Transverse colon (tissue), 4 donors: ENCODE measurements at regions not wholly inside any gene's neighbourhood (a gene's known extent, or its start where the extent isn't known, plus 50 kb on each side); places are given as distances from the start of the nearest gene placed in this dataset.

Experiments
- DNase-seq: peaks from one replicate; pipeline ENCODE4 v3.0.0-alpha.2; 2019
- H3K27ac ChIP-seq, 4 donors: fragments of 200-600 bp; sonication (generic); 2 replicates each; pipeline ENCODE4 v1.5.1; 2016 to 2018; ENCODE audit warnings: inconsistent platforms in 4 of 4
- H3K27me3 ChIP-seq: fragments of 200-600 bp; sonication (generic); 2 replicates; pipeline ENCODE4 v1.5.1; 2017; ENCODE audit warnings: inconsistent platforms
- H3K36me3 ChIP-seq, 4 donors: fragments of 200-600 bp; sonication (generic); 2 replicates each; pipeline ENCODE4 v1.5.1; 2017 to 2019; ENCODE audit warnings: inconsistent platforms in 4 of 4
- H3K4me1 ChIP-seq, 4 donors: fragments of 200-600 bp; sonication (generic); 2 replicates each; pipeline ENCODE4 v1.5.1; 2017 to 2020; ENCODE audit warnings: inconsistent platforms in 4 of 4
- H3K4me3 ChIP-seq, 4 donors: fragments of 200-600 bp; sonication (generic); 1 replicate in 1 of 4; 2 replicates in 3 of 4; pipeline versions ENCODE4 v1.5.1 to v1.6.1; 2017 to 2019; ENCODE audit warnings: inconsistent platforms in 4 of 4
- H3K9me3 ChIP-seq, 2 donors: fragments of 200-600 bp; sonication (generic); 2 replicates each; pipeline ENCODE4 v1.5.1; 2017 to 2019; ENCODE audit warnings: inconsistent platforms in 2 of 2
- EP300 ChIP-seq: sonication (generic); formaldehyde crosslinking; IDR thresholded peaks from one replicate; pipeline ENCODE4 v1.6.1; 2017; ENCODE audit warnings: antibody characterized with exemption, low read depth
- POLR2A ChIP-seq: fragments of 450-650 bp; IDR thresholded peaks from one replicate; pipeline ENCODE4 v1.6.1; 2016; ENCODE audit warnings: antibody characterized with exemption, mild to moderate bottlenecking, moderate library complexity
- POLR2AphosphoS5 ChIP-seq, 3 donors: sonication (generic); formaldehyde crosslinking; IDR thresholded peaks; one replicate each; pipeline ENCODE4 v1.6.1; 2016; ENCODE audit warnings: antibody characterized with exemption in 3 of 3
- WGBS, 2 donors: methylation state at CpG; one replicate each; pipeline ENCODE4 v1.1.5; 2018; ENCODE audit warnings: low coverage in 1 of 2; 5-methylcytosine and 5-hydroxymethylcytosine counted together
- in situ Hi-C, 4 donors: fragments of 200-750 bp; cut with MboI; loops; one replicate each; pipeline versions ENCODE4 v1.15.0 to v1.15.1; 2017; ENCODE audit warnings: low sequenced_read_pairs in 3 of 4, low pct_ligation_motif_present in 1 of 4, low pct_unique_long_range_greater_than_20kb in 1 of 4
- intact Hi-C: fragments of 100-400 bp; cut with DNase I; formaldehyde crosslinking; loops from one replicate; pipeline ENCODE4 v1.15.1; 2023; ENCODE audit warnings: low total_unique reads
- TF ChIP-seq, protein P1 (sequence below), 5 experiments: fragments of 200-600 bp in 3 of 5; fragments of 450-650 bp in 2 of 5; sonication (generic) in 3 of 5; IDR thresholded peaks; 1 replicate in 2 of 5; 2 replicates in 3 of 5; pipeline ENCODE4 v1.5.1; 2016 to 2017; ENCODE audit warnings: antibody characterized with exemption in 5 of 5, inconsistent platforms in 3 of 5, mild to moderate bottlenecking in 2 of 5, moderate library complexity in 1 of 5

DNA sequence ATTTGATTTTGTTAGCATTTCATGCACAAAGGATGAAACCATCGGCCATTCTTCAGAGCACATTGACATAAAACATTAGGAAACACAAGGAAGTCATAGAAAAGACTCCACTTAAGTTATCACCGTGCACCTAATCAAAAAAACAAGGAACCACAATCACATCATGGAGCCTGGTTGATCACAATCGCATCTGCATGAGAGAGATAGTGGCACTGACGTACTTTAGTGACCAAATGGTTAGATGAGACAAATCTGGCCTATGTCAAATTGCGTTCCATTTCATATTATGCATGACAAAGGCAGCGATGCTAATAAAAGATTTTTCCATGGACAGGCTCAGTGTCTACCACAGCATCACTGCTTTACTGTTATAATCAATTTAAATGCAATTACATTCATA is 571.8 kb upstream of the ADGRL2 start:
- Histone ChIP-seq H3K27ac (no peak overlapping the region), H3K4me3 (no peak overlapping the region), H3K4me1 (no peaks in the 10 kb centered on the region), H3K9me3 (no peaks in the 10 kb centered on the region), H3K36me3 (no peaks in the 10 kb centered on the region), H3K27me3 (no peaks in the 10 kb centered on the region)
- in situ Hi-C loops (no loop called here), intact Hi-C loops (no loop called here)
- DNase-seq, result no peak
- 72 to 84% methylated on average over 5 to 6 of the region's 6 CpGs for WGBS, 2 donors
- TF ChIP-seq, protein P1, sequence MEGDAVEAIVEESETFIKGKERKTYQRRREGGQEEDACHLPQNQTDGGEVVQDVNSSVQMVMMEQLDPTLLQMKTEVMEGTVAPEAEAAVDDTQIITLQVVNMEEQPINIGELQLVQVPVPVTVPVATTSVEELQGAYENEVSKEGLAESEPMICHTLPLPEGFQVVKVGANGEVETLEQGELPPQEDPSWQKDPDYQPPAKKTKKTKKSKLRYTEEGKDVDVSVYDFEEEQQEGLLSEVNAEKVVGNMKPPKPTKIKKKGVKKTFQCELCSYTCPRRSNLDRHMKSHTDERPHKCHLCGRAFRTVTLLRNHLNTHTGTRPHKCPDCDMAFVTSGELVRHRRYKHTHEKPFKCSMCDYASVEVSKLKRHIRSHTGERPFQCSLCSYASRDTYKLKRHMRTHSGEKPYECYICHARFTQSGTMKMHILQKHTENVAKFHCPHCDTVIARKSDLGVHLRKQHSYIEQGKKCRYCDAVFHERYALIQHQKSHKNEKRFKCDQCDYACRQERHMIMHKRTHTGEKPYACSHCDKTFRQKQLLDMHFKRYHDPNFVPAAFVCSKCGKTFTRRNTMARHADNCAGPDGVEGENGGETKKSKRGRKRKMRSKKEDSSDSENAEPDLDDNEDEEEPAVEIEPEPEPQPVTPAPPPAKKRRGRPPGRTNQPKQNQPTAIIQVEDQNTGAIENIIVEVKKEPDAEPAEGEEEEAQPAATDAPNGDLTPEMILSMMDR (IDR thresholded peaks at IDR 0.05), result no peak

DNA sequence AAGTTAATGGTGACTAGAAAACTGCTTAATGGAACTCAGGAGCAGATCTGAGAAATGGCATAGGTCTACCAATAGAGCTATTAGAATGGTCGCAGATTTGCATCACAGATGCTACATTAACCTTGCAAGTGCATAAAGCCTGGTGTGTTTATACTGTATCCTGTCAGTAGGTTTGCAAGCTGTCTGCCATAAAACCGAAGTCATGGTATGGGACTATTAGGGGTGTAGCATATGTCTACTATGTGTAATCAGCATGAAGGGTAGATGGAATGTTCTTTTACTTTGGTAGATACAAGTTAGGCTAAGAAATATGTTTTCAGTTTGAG is 574.2 kb upstream of the ADGRL2 start:
- no peaks in the 10 kb centered on the region for H3K9me3 ChIP-seq
- in situ Hi-C loops, result no loop called here
- TF ChIP-seq EP300 (no peak), POLR2AphosphoS5 (IDR thresholded peaks at IDR 0.05) (no peak), POLR2A (no peak)
- TF ChIP-seq, protein P1 (IDR thresholded peaks at IDR 0.05), result no peak
- H3K27ac ChIP-seq, result no peak overlapping the region
- H3K4me1 ChIP-seq, result no peaks in the 10 kb centered on the region
- WGBS, 2 donors, result 69 to 93% methylated on average over 2 of the region's 2 CpGs
- H3K36me3 ChIP-seq, result no peaks in the 10 kb centered on the region
- H3K4me3 ChIP-seq, result no peak overlapping the region
- no peak for DNase-seq
- H3K27me3 ChIP-seq, result no peaks in the 10 kb centered on the region
- intact Hi-C loops, result no loop called here

DNA sequence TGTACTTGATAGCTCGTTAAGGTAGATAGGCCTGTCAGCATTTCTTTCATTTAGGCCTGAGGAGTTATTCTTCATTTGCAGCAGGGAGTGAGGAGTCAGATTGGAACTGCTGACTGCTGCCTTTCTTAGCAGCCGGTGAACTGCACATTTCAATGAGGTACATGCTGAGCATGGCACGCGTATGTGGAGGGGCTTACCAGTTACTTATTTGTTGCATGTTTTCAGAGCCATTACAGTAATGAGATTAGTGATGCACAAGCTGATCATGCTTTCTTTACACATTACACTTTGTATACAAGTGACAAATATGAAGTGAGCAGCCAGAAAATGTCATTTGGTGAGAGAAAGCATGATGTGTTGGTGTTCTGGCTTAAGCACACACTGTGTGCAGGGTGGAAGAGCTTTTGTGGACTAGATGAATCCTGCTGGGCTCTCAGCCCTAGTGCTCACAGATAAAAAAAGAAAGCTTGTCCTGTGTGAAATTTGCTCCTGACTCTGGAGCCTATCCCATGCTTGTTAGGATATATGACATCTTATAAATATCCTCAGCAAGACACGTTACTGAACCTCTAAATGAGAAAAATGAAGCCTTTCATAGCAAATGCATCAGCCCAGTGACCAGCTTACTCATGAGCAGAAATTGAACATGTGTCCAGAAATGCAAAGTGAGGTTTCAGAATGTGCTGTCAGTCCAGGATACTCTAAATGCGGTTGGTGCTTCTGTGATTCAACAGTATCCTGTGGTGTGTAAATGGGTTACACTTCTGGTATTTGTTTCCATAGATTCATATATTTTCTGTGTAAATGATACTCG is 574.7 kb upstream of the ADGRL2 start:
- DNase-seq, result no peak
- WGBS, 2 donors, result 81 to 82% methylated on average over 3 to 7 of the region's 7 CpGs
- intact Hi-C loops (no loop called here), in situ Hi-C loops (no loop called here)
- Histone ChIP-seq H3K27me3 (no peaks in the 10 kb centered on the region), H3K4me3 (no peak overlapping the region), H3K36me3 (no peaks in the 10 kb centered on the region), H3K4me1 (no peaks in the 10 kb centered on the region), H3K9me3 (no peaks in the 10 kb centered on the region), H3K27ac (no peak overlapping the region)
- TF ChIP-seq, protein P1 (IDR thresholded peaks at IDR 0.05), result no peak
- TF ChIP-seq POLR2AphosphoS5 (IDR thresholded peaks at IDR 0.05), result no peak
- TF ChIP-seq POLR2A, result no peak
- TF ChIP-seq EP300, result no peak

DNA sequence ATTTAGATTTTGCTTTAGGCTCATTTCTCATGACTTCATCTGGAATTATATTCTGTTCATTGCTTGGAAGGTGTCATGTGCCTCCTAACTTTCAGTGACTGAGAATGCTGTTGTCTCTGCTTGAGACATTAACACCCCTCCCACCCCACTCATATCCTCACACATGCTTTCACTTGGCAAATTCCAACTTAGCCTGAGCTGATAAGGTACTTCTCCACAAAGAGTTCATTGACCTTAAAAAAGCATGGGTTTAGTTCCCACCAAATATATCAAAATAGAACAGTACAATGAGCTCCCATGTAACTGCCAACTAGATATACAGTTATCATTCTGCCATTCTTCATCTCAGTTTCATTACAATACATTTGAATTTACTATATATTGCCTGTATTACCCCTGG is 576.5 kb upstream of the ADGRL2 start:
- Histone ChIP-seq H3K4me1 (no peaks in the 10 kb centered on the region), H3K27me3 (no peaks in the 10 kb centered on the region), H3K27ac (no peak overlapping the region), H3K4me3 (no peak overlapping the region), H3K36me3 (no peaks in the 10 kb centered on the region), H3K9me3 (no peaks in the 10 kb centered on the region)
- DNase-seq, result no peak
- in situ Hi-C loops (no loop called here), intact Hi-C loops (no loop called here)
- TF ChIP-seq POLR2A (no peak), POLR2AphosphoS5 (IDR thresholded peaks at IDR 0.05) (no peak), EP300 (no peak)
- TF ChIP-seq, protein P1 (IDR thresholded peaks at IDR 0.05), result no peak
